ENCODE measurements at regions not wholly inside any gene's neighbourhood (a gene's known extent, or its start where the extent isn't known, plus 50 kb on each side); places are given as distances from the start of the nearest gene placed in this dataset.

DNA sequence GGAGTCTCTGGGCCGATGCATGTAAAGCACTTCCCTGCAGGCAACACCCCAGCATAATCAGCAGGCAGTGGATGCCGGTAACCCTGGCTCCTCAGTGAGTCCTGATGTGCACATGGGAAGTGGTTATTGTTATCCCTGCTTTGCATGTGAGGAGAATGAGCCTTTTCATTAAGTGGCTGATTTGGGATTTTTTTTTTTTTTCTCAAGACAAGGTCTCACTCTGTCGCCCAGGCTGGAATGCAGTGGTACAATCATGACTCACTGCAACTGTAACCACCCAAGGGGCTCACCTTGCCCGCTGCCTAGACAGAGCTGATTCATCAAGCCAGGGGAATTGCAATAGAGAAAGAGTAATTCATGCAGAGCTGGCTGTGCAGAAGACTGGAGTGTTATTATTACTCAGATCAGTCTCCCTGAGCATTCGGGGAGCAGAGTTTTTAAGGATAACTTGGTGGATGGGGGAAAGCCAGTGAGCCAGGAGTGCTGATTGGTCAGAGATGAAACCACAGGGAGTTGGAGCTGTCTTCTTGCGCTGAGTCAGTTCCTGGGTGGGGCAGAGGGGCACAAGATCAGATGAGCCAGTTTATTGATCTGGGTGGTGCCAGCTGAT lies 95.4 kb downstream of the SOCS6 start:
- BruUV-seq (replicated peaks): no TSS peak
- Histone ChIP-seq H3K4me1 (ENCODE audit: control insufficient read depth, insufficient read depth, low read length) (peaks cover 47% of the 10 kb centered on the region), H3K9me3 (ENCODE audit: control insufficient read depth, insufficient read depth, low read depth, low read length) (no peaks in the 10 kb centered on the region; the same call in 1 of the 2 replicates), H3K4me3 (ENCODE audit: low read depth in 2 of 2, low read length in 2 of 2) (peak overlapping the region; percentile 11 to 38; a peak in 3 of 4 replicates), H3K27ac (ENCODE audit: low read length) (peak overlapping the region; percentile 98), H3K36me3 (ENCODE audit: control insufficient read depth, insufficient read depth, low read length) (no peaks in the 10 kb centered on the region), H3K27me3 (ENCODE audit: control insufficient read depth, insufficient read depth, low read length) (no peaks in the 10 kb centered on the region)
- TF ChIP-seq CTCF (IDR thresholded peaks at IDR 0.05) (no peak), SIN3A (IDR thresholded peaks at IDR 0.05; ENCODE audit: borderline replicate concordance, insufficient read depth, low read depth, low read length) (no peak), POLR2AphosphoS5 (IDR thresholded peaks at IDR 0.05; ENCODE audit: low read depth, low read length) (no peak; the same call in 1 of the 2 replicates), TCF7L2 (IDR thresholded peaks at IDR 0.05; ENCODE audit: low read depth, low read length) (no peak)
- TF ChIP-seq, protein P1, sequence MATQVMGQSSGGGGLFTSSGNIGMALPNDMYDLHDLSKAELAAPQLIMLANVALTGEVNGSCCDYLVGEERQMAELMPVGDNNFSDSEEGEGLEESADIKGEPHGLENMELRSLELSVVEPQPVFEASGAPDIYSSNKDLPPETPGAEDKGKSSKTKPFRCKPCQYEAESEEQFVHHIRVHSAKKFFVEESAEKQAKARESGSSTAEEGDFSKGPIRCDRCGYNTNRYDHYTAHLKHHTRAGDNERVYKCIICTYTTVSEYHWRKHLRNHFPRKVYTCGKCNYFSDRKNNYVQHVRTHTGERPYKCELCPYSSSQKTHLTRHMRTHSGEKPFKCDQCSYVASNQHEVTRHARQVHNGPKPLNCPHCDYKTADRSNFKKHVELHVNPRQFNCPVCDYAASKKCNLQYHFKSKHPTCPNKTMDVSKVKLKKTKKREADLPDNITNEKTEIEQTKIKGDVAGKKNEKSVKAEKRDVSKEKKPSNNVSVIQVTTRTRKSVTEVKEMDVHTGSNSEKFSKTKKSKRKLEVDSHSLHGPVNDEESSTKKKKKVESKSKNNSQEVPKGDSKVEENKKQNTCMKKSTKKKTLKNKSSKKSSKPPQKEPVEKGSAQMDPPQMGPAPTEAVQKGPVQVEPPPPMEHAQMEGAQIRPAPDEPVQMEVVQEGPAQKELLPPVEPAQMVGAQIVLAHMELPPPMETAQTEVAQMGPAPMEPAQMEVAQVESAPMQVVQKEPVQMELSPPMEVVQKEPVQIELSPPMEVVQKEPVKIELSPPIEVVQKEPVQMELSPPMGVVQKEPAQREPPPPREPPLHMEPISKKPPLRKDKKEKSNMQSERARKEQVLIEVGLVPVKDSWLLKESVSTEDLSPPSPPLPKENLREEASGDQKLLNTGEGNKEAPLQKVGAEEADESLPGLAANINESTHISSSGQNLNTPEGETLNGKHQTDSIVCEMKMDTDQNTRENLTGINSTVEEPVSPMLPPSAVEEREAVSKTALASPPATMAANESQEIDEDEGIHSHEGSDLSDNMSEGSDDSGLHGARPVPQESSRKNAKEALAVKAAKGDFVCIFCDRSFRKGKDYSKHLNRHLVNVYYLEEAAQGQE (IDR thresholded peaks at IDR 0.05; ENCODE audit: insufficient read depth in 1 of 2, low read depth in 2 of 2, low read length in 1 of 2): no peak
- intact Hi-C loops (cut with micrococcal nuclease; ENCODE audit: unreplicated experiment): loop anchor here (5.0 kb wide), 1 partner anchor 38 kb away; no protein-coding TSS in a partner anchor
- ChIA-PET CTCF (no interaction called here), POLR2A (interaction anchor here (0.7 kb wide), 1 partner anchor 264 kb away, joined by 6 read pairs; no protein-coding TSS in a partner anchor)
- ATAC-seq: peak; percentile 82
- in situ Hi-C loops (cut with HindIII; ENCODE audit: low pct_unique_long_range_greater_than_20kb, low sequenced_read_pairs): no loop called here
- peak; percentile 73 for DNase-seq (ENCODE audit: low read depth, low spot score)

DNA sequence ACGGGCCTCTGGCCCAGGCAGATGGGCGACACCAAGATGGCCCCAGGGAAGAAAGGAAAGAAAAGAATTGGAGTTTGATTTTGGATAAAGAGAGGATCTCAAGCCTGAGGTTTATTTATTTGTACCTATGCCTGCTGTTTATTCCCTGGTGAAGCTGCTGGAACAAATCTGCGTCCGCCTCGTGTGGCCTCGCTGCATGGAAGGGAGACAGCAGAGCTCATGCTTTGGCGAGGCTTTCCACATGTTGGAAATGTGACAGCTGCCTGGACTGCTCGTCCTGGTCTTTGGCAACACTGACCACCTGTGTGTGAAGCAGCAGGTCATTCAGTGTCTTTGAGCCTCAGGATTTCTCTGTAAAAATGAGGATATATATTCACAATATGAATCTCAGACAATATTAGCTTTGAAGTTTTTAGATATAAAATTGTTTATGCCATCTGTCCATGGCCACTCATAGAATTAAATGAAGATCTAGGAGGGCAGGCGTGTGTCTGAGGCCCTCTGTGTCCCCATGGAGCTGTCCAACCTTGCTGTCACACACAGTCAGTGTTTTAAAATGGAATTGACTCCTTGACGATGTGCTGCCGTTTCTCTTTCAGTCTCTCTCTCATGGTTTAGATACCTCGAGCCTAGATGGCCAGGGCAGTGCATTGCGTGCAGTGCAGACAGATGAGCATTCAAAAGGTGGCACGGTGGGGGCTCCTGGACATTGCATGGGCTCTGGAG lies 94.3 kb downstream of the SOCS6 start:
- ChIA-PET POLR2A (interaction anchor here (0.5 kb wide), 1 partner anchor 544 kb away, joined by 4 read pairs; no protein-coding TSS in a partner anchor), CTCF (no interaction called here)
- intact Hi-C loops (cut with micrococcal nuclease; ENCODE audit: unreplicated experiment): loop anchor here (5.0 kb wide), 1 partner anchor 39 kb away; no protein-coding TSS in a partner anchor
- Histone ChIP-seq H3K36me3 (ENCODE audit: control insufficient read depth, insufficient read depth, low read length) (no peaks in the 10 kb centered on the region), H3K4me1 (ENCODE audit: control insufficient read depth, insufficient read depth, low read length) (peaks cover 58% of the 10 kb centered on the region), H3K9me3 (ENCODE audit: control insufficient read depth, insufficient read depth, low read depth, low read length) (no peaks in the 10 kb centered on the region; the same call in 1 of the 2 replicates), H3K4me3 (ENCODE audit: low read depth in 2 of 2, low read length in 2 of 2) (peak overlapping the region in 1 of 2 experiments; percentile 32; a peak in 2 of 4 replicates), H3K27ac (ENCODE audit: low read length) (peak overlapping the region; percentile 98), H3K27me3 (ENCODE audit: control insufficient read depth, insufficient read depth, low read length) (no peaks in the 10 kb centered on the region)
- no peak for DNase-seq (ENCODE audit: low read depth, low spot score)
- TF ChIP-seq SIN3A (IDR thresholded peaks at IDR 0.05; ENCODE audit: borderline replicate concordance, insufficient read depth, low read depth, low read length) (no peak), TCF7L2 (IDR thresholded peaks at IDR 0.05; ENCODE audit: low read depth, low read length) (no peak), POLR2AphosphoS5 (IDR thresholded peaks at IDR 0.05; ENCODE audit: low read depth, low read length) (no peak), CTCF (IDR thresholded peaks at IDR 0.05) (no peak)
- TF ChIP-seq, protein P1 (IDR thresholded peaks at IDR 0.05; ENCODE audit: insufficient read depth in 1 of 2, low read depth in 2 of 2, low read length in 1 of 2): no peak; a peak in 1 of 4 replicates
- in situ Hi-C loops (cut with HindIII; ENCODE audit: low pct_unique_long_range_greater_than_20kb, low sequenced_read_pairs): no loop called here
- TSS peak; percentile 82 for BruUV-seq (replicated peaks)
- 0 out of 2 replicates have a peak, but pooled peaks have one; percentile 6 for ATAC-seq
